Amniotic epithelial cell (primary cell): ENCODE measurements at regions not wholly inside any gene's neighbourhood (a gene's known extent, or its start where the extent isn't known, plus 50 kb on each side); places are given as distances from the start of the nearest gene placed in this dataset.

Experiments used
- DNase-seq: peaks from one replicate; pipeline ENCODE4 v3.0.0-alpha.2; 2010; ENCODE audit warnings: low read depth

DNA sequence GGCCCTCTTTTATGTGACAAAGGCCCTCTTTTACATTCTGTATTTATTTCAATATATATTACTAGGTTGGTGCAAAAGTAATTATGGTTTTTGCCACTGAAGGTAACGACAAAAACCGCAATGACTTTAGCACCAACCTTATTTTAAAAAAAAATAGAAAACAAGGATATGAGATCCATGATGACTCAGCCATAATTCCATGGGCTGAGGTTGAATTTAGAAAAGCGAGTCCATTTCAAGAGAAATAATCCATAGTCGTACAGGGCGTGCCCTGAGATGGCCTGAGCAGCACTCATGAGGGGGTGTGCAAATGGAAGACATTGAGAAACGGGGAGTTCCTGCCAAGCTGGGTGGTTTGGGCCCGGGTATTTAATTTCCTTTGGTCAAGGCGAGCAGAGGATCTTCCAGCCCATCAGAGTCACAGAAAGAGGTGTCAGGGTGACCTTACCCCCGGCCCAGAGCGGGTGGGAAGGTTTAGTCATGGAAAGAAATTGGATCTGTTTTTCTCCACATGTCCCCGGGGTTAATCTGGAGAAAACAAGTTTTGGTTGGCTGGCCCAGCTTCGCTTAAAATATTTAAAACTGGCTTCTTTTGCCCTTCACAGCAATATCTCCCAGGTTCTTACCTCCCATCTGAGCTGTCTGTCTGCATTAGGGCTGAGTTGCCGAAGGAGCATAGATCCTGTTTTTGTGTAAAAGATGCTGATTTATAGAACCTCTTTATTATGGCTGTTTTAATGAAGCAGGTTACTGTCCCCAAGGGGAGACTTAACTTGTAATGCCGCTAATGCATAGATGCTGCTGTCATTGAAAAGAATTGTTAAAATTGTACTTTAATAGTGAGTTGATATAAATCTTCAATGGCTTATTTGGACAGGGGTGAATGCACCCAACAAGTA, 255.6 kb downstream of the PREX1 start:
- DNase-seq, result no peak

DNA sequence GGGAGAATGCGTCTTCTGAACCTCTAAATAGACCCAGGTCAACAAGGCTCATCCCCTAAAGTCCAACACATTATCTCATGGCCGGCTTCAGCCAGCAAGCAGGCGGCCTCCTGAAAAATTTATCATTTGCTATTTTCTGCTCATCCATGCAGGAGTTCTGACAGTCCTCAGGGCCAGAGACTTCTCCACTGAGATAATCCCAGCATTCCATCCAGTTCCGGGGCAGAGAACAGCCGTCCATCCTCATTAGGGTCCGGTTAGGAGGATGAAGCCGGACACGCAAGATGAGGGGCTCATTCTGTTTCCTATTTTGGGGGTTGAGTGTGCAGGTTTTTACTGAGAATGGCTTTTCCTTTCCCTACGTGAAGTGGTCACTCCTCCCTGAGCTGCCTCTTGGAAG, 258.1 kb downstream of the PREX1 start:
- no peak for DNase-seq

DNA sequence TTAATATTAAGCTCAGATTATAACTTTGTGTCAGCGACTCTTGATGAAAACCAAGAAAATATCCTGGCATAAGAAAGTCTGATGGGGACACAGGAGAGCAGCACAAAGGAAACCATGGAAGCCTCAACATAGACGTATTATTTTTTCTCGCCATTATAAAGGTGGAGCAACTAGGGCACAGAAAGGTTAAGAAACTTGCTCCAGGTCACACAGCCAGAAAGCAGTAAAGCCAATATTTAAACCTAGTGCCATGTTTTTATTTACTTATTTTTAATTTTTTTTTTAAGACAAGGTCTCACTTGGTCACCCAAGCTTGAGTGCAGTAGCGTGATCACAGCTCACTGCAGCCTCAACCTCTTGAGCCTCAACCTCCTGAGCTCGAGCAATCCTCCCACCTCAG, 259.3 kb downstream of the PREX1 start:
- DNase-seq, result no peak

DNA sequence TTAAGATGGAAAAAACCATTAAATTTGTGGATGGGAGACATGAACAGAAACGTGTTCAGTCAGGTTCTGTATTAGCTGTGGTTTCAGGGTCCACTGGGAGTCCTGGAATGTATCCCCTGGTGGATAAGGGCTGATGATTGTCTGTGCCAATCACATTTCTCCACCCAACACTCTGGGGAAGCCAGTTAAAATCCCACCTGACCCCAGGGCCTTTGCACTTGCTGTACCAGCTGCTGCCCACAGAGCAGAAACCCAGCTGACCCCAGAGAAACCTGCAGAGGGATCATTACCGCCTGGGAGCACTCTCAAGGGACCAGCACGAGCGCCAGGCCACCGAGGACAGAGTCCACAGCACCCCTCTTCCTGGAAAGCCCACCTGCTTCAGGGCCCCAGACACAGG, 260.7 kb downstream of the PREX1 start:
- no peak for DNase-seq

DNA sequence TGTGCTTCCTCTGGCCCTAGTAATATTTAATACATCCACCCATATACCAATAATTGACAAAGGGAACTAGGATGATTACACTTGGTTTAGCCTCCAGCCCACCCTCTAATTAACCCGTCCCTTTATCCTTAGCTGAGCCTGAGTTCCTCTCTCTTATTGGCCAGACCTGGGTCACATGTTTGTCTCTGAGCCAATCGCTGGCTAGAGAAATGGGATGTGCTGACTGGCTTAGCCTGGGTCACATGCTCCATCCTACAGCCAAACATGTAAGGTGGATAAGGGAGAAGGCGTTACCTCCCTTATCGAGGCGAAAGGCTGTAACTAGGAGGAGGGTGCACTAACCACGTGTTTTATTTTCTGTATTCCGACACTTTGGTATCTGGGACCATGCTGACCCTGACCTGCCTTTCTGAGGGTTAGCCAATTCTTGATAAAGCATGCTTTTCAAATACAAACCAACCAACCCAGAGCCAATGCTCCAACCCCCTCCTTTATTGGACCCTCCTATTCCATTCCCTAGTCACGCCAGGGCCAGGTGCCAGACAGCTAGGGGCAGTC, 262.7 kb downstream of the PREX1 start:
- no peak for DNase-seq

DNA sequence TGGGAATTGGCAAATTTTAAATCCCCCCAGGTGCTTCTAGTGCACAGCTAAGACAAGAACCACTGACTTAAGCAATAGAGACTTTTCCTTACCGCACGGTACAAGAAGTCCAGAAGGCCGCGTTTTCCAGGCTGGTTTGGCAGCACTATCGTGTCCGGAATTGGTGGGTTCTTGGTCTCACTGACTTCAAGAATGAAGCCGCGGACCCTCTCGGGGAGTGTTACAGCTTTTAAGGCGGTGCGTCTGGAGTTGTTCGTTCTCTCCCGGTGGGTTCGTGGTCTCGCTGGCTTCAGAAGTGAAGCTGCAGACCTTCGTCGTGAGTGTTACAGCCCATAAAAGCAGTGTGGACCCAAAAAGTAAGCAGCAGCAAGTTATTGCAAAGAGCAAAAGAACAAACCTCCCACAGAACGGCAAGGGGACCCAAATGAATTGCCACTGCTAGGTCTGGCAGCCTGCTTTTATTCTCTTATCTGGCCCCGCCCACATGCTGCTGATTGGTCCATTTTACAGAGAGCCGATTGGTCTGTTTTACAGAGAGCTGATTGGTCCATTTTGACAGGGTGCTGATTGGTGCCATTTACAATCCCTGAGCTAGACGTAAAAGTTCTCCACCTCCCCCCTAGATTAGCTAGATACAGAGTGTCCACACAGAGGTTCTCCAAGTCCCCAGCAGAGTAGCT, 264.5 kb downstream of the PREX1 start:
- no peak for DNase-seq

DNA sequence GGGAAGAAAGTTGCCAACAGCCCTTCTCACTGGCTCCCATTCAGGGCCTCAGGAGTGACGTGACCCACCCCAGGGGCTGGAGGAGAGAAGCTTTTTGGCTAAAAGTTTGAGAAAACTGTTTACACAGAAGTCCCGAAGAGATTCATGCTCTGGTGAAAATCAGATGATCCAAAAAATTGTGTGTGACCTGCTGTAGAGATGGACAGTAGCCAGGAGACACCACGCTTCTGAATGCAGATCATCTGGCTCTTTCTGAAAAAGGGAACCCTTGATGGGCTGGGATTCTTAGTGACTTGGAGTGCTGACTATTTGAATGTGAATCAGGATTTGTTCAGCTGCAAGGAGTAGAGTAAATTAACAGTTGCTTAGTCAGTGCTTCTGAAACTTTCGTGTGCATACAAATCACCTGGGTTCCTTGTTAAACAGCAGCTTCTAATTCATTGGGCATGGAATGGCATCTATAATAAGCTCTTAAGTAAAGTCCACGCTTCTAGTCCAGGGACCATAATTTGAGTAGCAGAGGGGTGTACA, 265.1 kb downstream of the PREX1 start:
- DNase-seq, result no peak

DNA sequence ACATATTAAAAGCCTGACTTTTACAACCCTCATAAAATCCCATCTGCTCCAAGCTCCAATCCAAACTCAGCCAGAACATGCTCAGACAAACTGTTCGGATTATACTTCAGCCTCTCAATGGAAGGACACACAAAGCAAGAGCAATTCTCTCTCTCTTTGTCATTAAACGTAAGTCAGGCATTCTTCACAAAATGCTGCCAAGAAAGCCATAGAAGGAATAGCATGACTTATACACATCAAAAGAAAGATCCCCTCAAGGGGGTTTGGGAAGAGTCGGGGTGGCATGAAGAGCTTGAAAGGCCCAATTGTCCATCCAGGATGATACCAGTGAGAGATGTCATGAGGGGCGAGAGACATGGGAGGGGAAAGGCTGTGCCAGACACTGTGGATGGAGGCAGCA, 268.9 kb downstream of the PREX1 start:
- no peak for DNase-seq

DNA sequence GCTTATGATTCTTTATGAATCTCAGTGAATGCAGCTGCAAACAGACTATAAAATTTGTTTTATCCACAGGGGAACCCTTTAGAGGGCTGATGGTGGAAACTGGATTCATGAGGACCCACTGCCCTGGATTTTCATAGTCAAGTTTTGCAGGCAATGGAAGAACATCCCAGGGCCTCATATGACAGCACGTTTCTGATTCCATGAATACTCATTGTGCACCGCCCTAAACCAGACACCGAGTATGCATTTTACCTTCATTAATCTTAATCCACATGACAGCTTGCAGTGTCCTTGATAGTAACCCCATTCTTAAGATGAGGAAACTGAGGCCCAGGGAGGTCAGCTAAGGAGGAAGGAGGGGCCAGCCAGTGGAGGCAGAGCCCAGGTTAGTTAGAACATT, 270.4 kb downstream of the PREX1 start:
- no peak for DNase-seq

DNA sequence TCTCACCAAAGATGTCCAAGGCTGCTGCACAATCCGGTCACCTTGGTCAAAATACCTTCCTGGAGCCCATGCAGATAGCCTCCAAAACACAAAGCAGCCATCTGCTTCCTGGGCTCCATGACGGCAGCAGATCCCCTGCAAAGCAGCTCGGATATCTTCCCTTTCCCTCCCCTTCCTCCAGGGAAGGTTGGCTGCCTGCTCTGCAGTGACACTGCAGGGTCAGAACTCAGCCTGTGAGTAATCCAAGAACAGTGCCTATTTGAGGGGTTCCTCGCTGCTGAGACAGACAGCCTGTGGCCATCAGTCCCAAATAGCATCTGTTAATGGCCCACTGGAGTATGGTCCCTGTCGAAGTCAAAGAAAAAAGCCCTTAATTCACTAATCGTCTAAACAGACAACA, 270.8 kb downstream of the PREX1 start:
- DNase-seq, result no peak

DNA sequence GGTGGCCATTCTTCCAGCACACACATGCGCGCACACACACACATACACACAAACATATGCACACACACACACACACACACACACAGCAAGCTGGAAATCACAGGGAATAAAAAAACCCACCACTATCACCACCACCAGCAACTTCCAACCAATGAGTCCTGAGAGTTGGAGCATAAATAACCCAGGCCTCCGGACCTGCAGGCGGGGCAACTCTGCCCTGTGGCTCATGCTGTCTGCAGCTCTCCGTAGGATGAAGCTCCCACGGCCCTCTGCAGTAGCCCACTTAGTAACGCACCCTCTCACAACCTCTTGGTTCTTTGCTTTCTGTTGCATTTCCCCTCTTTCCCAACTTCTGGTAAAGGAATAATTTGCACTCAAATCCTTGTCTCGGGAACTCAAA, 275.2 kb downstream of the PREX1 start:
- DNase-seq, result no peak

DNA sequence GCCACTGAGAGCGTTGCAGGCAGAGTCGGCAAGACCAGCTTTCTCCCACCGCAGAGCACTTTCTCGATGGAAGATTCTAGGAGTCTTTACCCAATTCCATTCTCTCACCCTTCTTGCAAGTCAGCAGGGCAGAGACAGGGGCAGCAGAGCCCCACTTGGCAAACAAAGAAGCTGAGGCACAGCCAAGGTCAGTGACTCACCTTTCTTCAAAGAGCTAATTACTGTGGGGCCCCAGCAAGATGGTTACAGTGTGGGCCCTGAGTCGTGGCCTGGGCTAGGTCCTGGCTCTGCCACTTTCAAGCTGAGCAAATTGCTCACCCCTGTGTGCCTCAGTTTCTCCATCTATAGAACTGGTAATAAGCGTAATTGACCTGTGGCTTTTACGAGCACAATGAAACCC, 277.0 kb downstream of the PREX1 start:
- DNase-seq, result no peak

DNA sequence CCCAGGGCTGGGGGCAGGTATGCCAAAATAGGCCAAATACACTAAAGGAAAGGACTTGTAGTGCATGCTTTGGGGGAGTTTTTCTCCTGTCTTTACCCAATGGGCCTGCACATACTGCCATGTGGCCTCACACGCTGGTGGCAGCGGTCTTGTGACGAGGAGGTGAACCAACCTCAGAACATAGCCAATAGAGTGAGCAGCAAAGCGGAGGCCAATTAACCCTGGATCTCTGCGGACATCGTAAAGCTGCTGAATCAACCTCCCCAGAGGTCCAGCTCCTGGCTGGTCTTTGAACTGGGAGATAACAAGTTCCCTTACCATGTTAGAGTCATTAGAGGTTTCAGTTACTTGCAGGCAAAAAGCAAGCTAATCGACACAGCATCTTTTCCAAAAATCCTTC, 280.1 kb downstream of the PREX1 start:
- DNase-seq, result no peak

DNA sequence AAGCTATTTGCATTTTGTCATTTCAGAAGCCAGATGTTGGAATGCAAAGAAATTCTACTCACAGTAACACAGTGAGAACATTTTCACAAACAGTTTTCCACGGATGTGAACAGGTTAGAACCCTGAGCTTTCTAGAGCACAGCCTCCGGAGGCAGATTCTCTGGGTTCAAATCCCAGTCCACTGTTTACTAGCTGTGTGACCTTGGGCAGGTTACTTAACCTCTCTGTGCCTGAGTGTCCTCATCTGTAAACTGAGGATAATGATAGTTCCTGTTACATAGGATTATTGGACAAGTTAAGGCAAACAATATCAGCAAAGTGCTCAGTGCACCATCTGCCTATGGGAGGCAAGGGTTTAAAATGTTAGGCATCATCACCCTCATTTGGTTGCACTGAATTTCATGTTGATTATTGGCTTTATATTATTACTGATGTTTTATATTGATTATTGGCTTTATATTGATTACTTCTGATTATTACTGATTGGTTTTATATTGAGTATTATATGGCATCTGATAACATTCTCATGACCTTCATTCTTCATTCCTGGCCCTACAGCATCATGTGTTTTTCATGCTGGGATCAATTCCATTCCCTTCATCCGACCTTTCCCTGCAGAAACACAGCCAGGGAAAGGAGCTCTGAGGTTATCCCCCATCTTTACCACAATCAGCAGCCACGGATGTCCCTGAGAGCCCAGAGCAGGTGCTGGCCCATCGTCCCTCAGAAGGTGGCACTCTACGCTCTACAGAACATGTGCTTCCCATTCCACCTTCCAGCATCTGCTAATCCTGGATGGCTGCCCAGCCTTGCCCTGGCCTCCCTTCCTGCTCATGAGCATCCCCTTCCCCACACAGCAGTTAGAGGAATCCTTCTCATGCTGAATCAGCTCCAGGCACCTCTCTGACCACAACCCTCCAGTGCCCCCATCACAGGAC, 283.1 kb downstream of the PREX1 start:
- DNase-seq, result no peak

DNA sequence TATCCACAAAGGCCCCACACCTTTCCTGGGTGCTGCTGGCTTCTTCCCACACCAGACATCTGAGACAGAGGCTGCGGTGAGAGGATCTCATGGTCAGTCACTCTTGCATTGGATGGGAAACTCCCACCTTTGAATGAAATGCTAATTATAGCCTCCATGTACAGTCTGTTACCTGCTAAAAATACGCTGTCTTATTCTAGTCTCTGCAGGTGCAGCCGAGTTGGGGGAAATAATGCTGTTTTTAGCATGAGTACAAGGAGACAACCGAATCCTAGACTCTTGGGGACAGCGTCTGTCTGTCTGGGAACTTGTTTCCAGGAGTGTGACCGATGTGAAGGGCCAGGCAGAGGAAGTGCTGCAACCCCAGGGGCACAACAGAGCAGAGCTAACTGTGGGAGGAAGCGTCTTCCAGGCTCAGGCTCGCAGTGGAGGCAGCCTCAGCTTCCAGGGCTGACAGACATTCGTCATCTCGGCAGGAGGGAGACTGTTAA, 286.2 kb downstream of the PREX1 start:
- no peak for DNase-seq

DNA sequence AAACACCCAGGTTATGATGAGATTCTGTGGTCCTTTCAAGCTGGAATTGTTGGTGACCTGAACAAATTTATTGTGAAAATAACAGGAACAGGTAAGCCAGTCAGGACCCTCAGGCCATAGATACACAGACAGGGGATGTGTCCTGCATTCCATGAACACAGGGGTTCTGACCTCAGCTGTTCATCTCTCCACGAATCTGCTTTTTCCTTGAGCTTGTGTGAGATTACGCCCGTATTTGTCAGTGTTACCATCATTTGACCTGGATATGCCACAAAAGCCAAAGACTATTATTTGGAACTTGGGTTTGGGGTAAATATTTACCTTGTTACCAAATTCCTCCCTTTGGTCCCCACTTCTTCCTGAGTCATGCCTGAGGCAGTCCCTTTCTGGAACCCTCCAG, 288.9 kb downstream of the PREX1 start:
- no peak for DNase-seq

DNA sequence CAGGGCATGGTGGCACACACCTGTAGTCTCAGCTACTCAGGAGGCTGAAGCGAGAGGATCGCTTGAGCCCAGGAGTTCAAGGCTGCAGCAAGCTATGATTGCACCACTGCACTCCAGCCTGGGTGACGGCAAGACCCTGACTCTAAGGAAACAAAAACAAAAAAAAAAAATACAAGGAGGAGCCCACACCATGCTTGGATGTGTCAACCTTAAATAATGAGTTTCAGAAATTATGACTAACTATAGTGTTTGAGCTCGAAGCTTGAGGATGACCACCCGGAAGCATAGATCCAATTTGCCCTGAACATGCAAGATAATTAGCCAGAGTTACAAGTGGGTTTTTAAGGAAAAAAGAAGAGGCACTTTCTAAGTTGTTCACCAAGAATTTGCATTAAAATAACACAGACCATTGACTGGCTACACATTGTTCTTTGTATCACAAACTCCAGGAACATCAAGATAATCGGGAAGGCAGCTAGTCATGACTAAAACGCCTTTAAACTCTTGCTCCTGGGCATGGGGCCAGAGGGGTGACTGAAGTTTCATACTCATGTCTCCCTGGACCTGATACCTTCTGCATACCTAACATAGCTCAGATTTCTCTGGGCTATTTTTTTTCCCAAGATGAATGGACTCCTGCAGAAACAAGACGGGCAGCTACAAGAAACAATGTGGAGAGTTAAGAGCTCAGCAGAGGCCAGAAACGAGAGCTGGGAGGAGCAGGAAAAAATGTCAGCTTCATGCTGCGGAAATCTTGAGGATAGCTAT, 289.6 kb downstream of the PREX1 start:
- DNase-seq, result peak; percentile 78

DNA sequence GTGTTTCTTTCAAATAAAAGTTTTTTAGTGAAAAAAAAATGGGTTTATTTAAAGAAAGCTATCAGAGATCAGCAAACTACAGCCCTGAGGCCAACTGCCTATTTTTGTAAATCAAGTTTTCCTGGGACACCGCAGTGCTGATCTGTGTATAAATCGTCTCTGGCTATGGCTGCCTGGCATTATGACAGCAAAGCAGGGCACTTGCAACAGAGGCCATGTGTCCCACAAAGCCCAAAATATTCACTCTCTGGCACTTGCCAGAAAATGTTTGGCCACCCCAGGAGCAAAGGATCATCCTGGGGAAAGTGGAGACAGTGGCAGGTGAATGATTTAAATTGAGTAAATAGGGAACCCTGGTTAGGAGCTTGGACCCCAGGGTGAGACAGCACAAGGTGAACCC, 291.6 kb downstream of the PREX1 start:
- DNase-seq, result no peak

DNA sequence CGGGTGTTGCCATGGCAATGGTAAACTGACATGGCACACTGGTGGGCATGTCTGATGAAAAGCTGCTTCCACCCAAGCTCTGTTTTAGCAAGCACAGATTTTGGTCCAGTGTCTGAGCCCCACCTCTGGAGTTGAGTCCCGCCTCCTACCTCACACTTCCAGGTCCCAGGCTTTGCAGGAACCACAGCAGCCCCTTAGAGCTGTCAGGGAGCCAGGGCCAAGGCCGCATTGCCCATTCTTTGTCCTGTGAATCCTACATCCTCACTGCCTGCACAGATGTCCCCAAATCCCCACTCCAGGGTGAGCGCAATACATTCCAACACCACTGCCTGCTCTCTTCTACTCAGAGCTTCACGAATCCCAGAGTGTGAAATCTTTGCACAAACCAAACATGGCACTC, 292.2 kb downstream of the PREX1 start:
- DNase-seq, result no peak

DNA sequence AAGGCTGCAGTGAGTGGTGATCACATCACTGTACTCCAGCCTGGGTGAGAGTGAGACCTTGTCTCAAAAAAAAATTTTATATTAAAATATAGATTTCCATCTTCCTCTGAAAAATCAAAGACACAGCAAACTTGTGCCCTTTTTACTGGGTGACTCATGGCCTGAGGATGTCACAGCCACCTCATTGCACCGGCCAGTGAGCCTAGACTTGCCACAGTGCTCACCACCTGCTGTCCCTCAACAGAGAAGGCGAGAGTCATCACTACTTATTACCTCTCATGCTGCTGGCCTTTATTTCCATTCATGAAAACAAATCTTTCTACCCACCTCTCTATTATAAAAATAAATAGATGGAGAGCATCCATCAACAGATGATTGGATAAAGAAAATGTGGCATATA, 295.8 kb downstream of the PREX1 start:
- no peak for DNase-seq

DNA sequence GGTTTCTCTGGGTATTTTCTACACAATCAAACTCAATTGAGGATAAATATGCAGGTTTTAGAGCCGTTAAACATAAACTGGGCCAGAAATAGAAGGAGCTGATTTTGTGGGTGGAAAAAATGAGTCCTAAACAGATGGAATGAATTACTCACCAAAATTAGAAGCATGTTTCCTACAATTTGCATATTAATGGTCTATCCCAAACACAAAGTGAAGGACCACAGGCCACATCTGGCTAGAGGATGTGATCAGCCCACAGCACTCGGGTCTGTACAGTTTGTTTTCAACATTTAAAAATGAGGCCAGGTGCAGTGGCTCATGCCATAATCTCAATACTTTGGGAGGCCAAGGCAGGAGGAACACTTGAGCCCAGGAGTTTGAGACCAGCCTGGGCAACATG, 296.3 kb downstream of the PREX1 start:
- DNase-seq, result no peak
